HepG2 (cell line): ENCODE measurements at regions not wholly inside any gene's neighbourhood (a gene's known extent, or its start where the extent isn't known, plus 50 kb on each side); places are given as distances from the start of the nearest gene placed in this dataset.
A peak's percentile ranks its signal among the peaks of the same experiment; 100 is the strongest.

Experiments
- BRCA1 ChIP-seq: sonication (generic); formaldehyde crosslinking; IDR thresholded peaks from 2 replicates; pipeline ENCODE4 v1.4.0; 2020; ENCODE audit warnings: missing genetic modification reagents
- GATAD2A ChIP-seq: IDR thresholded peaks from 2 replicates; pipeline ENCODE4 v1.6.1; 2016
- GTF2F1 ChIP-seq: fragments of 150-350 bp; IDR thresholded peaks from 2 replicates; pipeline ENCODE4 v1.6.1; 2014; ENCODE audit warnings: low read length
- HIVEP1 ChIP-seq: sonication (generic); formaldehyde crosslinking; IDR thresholded peaks from 2 replicates; pipeline ENCODE4 v1.4.0; 2020; ENCODE audit warnings: mild to moderate bottlenecking, missing genetic modification reagents
- HOXA3 ChIP-seq: sonication (generic); formaldehyde crosslinking; IDR thresholded peaks from 2 replicates; pipeline ENCODE4 v1.5.0; 2020; ENCODE audit warnings: missing genetic modification reagents
- IRX3 ChIP-seq: sonication (generic); formaldehyde crosslinking; IDR thresholded peaks from 2 replicates; pipeline ENCODE4 v1.8.1; 2023; ENCODE audit warnings: mild to moderate bottlenecking, low read depth, missing genetic modification reagents, borderline replicate concordance
- KLF11 ChIP-seq: IDR thresholded peaks from 2 replicates; pipeline ENCODE4 v1.6.1; 2016; ENCODE audit warnings: missing compliant biosample characterization
- KLF13 ChIP-seq: sonication (generic); formaldehyde crosslinking; IDR thresholded peaks from 2 replicates; pipeline ENCODE4 v1.4.0; 2020; ENCODE audit warnings: mild to moderate bottlenecking, missing genetic modification reagents
- MEIS2 ChIP-seq: sonication (generic); formaldehyde crosslinking; IDR thresholded peaks from 2 replicates; pipeline ENCODE4 v1.9.0; 2021; ENCODE audit warnings: mild to moderate bottlenecking, missing genetic modification reagents
- MYNN ChIP-seq: sonication (generic); formaldehyde crosslinking; IDR thresholded peaks from 2 replicates; pipeline ENCODE4 v1.4.0; 2020; ENCODE audit warnings: mild to moderate bottlenecking, low read depth, missing genetic modification reagents
- NPAS2 ChIP-seq: sonication (generic); formaldehyde crosslinking; IDR thresholded peaks from 2 replicates; pipeline ENCODE4 v1.8.0; 2022; ENCODE audit warnings: mild to moderate bottlenecking, missing genetic modification reagents, borderline replicate concordance
- RFX1 ChIP-seq: fragments of 450-650 bp; IDR thresholded peaks from 2 replicates; pipeline ENCODE4 v1.6.1; 2017
- RXRB ChIP-seq: IDR thresholded peaks from 2 replicates; pipeline ENCODE4 v1.6.1; 2016; ENCODE audit warnings: borderline replicate concordance, missing genetic modification reagents, missing compliant biosample characterization
- SAP130 ChIP-seq: IDR thresholded peaks from 2 replicates; pipeline ENCODE4 v1.6.1; 2016; ENCODE audit warnings: low read depth
- SIX4 ChIP-seq: sonication (generic); formaldehyde crosslinking; IDR thresholded peaks from 2 replicates; pipeline ENCODE4 v1.4.0; 2020; ENCODE audit warnings: missing genetic modification reagents
- SMC3 ChIP-seq: IDR thresholded peaks from 2 replicates; pipeline ENCODE4 v1.6.1; 2011; ENCODE audit warnings: low read length, improper control_type of control experiment
- SNRNP70 ChIP-seq: fragments of 200-400 bp; formaldehyde crosslinking; IDR thresholded peaks from 2 replicates; pipeline ENCODE4 v1.6.1; 2017; ENCODE audit warnings: mild to moderate bottlenecking, low read depth, low read length, moderate library complexity
- THAP11 ChIP-seq: IDR thresholded peaks from 2 replicates; pipeline ENCODE4 v1.6.1; 2016; ENCODE audit warnings: missing biosample characterization, missing genetic modification reagents
- TF ChIP-seq, protein P1 (sequence below): sonication (generic); formaldehyde crosslinking; IDR thresholded peaks from 2 replicates; pipeline ENCODE4 v1.4.0; 2020; ENCODE audit warnings: mild to moderate bottlenecking, missing genetic modification reagents
- TF ChIP-seq, protein P2 (sequence below): sonication (generic); formaldehyde crosslinking; conservative IDR thresholded peaks from 2 replicates; pipeline ENCODE4 v1.8.0; 2022; ENCODE audit warnings: missing genetic modification reagents

DNA sequence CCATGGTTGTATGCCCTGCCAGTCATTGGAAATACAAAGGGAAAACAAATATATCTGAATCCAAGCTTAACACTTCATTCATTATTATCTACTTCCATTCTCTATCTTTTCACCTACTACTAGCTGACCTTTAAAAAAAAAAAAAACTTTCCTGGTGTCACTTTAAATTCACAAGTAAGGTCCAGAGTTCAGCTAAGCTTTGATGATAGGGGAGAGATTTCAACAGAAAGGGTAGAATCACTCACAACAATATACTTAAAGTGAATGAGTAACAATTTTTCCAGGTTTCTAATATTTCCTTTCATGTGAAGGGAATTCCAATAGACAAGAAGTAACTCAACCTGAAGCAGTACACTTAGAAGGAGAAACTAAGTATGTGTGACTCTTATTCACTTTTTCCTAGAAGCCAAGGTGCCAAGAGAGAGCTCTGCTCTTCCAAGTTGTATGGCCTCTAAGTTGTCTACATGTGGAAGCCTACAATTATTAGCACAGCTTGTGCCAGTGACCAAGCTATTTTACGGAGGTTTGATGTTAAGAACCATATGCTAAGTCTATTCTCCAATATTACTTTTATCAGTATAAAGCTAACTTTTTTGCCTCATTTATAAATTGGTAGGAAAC is 371.7 kb downstream of the TENT5A start (continued):
- no peak for TF ChIP-seq SMC3
- TF ChIP-seq KLF13 (CRISPR knock-in tag): no peak
- TF ChIP-seq, protein P1, sequence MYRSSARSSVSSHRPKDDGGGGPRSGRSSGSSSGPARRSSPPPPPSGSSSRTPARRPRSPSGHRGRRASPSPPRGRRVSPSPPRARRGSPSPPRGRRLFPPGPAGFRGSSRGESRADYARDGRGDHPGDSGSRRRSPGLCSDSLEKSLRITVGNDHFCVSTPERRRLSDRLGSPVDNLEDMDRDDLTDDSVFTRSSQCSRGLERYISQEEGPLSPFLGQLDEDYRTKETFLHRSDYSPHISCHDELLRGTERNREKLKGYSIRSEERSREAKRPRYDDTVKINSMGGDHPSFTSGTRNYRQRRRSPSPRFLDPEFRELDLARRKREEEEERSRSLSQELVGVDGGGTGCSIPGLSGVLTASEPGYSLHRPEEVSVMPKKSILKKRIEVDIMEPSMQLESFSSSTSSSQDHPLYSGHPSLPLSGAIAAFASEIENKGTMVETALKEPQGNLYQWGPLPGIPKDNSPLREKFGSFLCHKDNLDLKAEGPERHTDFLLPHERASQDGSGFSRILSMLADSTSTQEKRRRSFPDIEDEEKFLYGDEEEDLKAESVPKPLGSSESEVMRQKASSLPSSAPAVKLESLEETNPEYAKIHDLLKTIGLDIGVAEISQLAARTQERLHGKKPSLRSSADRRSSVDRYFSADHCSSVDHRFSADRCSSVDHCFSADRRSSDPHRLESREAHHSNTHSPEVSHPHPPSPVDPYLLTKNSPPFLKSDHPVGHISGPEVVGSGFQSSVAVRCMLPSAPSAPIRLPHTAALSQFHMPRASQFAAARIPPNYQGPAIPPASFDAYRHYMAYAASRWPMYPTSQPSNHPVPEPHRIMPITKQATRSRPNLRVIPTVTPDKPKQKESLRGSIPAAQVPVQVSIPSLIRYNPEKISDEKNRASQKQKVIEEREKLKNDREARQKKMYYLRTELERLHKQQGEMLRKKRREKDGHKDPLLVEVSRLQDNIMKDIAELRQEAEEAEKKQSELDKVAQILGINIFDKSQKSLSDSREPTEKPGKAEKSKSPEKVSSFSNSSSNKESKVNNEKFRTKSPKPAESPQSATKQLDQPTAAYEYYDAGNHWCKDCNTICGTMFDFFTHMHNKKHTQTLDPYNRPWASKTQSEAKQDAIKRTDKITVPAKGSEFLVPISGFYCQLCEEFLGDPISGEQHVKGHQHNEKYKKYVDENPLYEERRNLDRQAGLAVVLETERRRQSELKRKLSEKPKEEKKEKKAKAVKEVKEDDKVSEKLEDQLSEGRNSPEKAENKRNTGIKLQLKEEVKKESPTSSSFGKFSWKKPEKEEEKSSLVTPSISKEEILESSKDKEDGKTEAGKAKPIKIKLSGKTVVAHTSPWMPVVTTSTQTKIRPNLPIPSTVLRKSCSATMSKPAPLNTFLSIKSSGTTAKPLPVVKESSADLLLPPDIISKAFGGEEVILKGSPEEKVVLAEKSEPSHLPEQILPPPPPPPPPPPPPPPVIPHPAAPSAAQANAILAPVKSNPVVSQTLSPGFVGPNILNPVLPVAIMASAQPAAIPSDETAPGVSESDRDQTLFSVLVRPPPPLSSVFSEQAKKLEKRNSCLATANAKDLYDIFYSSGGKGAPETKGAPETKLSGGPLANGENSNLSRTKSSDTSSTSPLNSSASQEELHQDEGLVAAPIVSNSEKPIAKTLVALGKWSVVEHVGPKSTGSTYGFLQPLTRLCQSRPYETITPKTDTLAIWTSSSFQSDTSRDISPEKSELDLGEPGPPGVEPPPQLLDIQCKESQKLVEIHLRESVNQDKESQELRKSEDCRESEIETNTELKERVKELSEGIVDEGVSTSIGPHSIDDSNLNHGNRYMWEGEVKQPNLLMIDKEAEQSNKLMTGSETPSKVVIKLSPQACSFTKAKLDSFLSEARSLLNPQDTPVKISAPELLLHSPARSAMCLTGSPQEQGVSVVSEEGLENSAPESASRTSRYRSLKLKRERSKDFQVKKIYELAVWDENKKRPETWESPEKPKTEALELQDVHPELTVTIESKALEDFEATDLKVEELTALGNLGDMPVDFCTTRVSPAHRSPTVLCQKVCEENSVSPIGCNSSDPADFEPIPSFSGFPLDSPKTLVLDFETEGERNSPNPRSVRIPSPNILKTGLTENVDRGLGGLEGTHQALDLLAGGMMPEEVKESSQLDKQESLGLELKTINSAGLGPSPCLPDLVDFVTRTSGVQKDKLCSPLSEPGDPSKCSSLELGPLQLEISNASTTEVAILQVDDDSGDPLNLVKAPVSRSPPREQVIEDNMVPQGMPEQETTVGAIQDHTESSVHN: no peak
- no peak for TF ChIP-seq RFX1
- TF ChIP-seq BRCA1: no peak
- TF ChIP-seq GTF2F1: no peak
- TF ChIP-seq SAP130 (CRISPR knock-in tag): no peak
- no peak for TF ChIP-seq HIVEP1 (CRISPR knock-in tag)
- no peak for TF ChIP-seq KLF11 (CRISPR knock-in tag)
- TF ChIP-seq RXRB (CRISPR knock-in tag): peak; percentile 42; the same call in 1 of the 2 replicates
- TF ChIP-seq SNRNP70: no peak
- TF ChIP-seq MYNN (CRISPR knock-in tag): no peak
- no peak for TF ChIP-seq NPAS2 (CRISPR knock-in tag)
- TF ChIP-seq SIX4 (CRISPR knock-in tag): peak; percentile 15; the same call in 1 of the 2 replicates
- TF ChIP-seq, protein P2, sequence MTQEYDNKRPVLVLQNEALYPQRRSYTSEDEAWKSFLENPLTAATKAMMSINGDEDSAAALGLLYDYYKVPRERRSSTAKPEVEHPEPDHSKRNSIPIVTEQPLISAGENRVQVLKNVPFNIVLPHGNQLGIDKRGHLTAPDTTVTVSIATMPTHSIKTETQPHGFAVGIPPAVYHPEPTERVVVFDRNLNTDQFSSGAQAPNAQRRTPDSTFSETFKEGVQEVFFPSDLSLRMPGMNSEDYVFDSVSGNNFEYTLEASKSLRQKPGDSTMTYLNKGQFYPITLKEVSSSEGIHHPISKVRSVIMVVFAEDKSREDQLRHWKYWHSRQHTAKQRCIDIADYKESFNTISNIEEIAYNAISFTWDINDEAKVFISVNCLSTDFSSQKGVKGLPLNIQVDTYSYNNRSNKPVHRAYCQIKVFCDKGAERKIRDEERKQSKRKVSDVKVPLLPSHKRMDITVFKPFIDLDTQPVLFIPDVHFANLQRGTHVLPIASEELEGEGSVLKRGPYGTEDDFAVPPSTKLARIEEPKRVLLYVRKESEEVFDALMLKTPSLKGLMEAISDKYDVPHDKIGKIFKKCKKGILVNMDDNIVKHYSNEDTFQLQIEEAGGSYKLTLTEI: no peak
- 0 out of 2 replicates have a peak, but pooled peaks have one; percentile 15 for TF ChIP-seq THAP11 (CRISPR knock-in tag)
- no peak for TF ChIP-seq HOXA3
- peak; percentile 36; the same call in 1 of the 2 replicates for TF ChIP-seq GATAD2A (CRISPR knock-in tag)
- TF ChIP-seq MEIS2: no peak
- TF ChIP-seq IRX3: no peak
